Heart left ventricle (tissue), 13 donors: ENCODE measurements at regions not wholly inside any gene's neighbourhood (a gene's known extent, or its start where the extent isn't known, plus 50 kb on each side); places are given as distances from the start of the nearest gene placed in this dataset.

Source experiments
- POLR2A ChIP-seq, 2 donors: fragments of 450-650 bp; IDR thresholded peaks; one replicate each; pipeline ENCODE4 v1.6.1; 2017; ENCODE audit warnings: antibody characterized with exemption in 2 of 2, mild to moderate bottlenecking in 2 of 2, moderate library complexity in 2 of 2
- TF ChIP-seq, protein P1 (sequence below), 12 donors: fragments of 200-600 bp; sonication (generic) in 4 of 12; IDR thresholded peaks; one replicate each; pipeline versions ENCODE4 v1.5.0 to v1.8.0; 2018 to 2022; ENCODE audit warnings: antibody characterized with exemption in 12 of 12, mild to moderate bottlenecking in 5 of 12
- donor health status: ischemic (EF 13 %, LVEDD 7.1; RV severe dilation, severe dysfunction).
- donor health status: DM: no; HTN: yes; CAD: no.
- donor health status: DM: no; HTN: no; CAD: no.
- donor health status: ischemic (EF 25% LVEDD 6.9; RV normal size, moderate dysfunction).
- donor health status: ischemic (EF 25% LVEDD 5.7; RV mildly dilated, moderate dysfunction).
- donor health status: ischemic (EF 35%, LVEDD 5.7; RV mildly dilated, moderate dysfunction).
- donor health status: nonischemic (EF 11% LVEDD 7.7; RV severe dilation, severe dysfunction).
- donor health status: DM: yes; HTN: yes; CAD: no.
- donor health status: PGD.
- donor health status: ischemic (EF 29% LVEDD 5.4; RV normal size, mild dysfunction).
- donor health status: nonischemic (EF 23%, LVEDD 6.1; RV moderate dilation, normal function).

GRCh38 chr11:133653336-133653735 lies 121.0 kb upstream of the OPCML start:
- no peak for TF ChIP-seq POLR2A (IDR thresholded peaks at IDR 0.05)
- TF ChIP-seq, protein P1, sequence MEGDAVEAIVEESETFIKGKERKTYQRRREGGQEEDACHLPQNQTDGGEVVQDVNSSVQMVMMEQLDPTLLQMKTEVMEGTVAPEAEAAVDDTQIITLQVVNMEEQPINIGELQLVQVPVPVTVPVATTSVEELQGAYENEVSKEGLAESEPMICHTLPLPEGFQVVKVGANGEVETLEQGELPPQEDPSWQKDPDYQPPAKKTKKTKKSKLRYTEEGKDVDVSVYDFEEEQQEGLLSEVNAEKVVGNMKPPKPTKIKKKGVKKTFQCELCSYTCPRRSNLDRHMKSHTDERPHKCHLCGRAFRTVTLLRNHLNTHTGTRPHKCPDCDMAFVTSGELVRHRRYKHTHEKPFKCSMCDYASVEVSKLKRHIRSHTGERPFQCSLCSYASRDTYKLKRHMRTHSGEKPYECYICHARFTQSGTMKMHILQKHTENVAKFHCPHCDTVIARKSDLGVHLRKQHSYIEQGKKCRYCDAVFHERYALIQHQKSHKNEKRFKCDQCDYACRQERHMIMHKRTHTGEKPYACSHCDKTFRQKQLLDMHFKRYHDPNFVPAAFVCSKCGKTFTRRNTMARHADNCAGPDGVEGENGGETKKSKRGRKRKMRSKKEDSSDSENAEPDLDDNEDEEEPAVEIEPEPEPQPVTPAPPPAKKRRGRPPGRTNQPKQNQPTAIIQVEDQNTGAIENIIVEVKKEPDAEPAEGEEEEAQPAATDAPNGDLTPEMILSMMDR (IDR thresholded peaks at IDR 0.05) = no peak
